ENCODE measurements at regions not wholly inside any gene's neighbourhood (a gene's known extent, or its start where the extent isn't known, plus 50 kb on each side); places are given as distances from the start of the nearest gene placed in this dataset.
"Not testable (repeated sequence)": the region's sequence is repeated elsewhere in the genome, so short reads cannot be mapped to it uniquely, and the experiment has no call there.

DNA sequence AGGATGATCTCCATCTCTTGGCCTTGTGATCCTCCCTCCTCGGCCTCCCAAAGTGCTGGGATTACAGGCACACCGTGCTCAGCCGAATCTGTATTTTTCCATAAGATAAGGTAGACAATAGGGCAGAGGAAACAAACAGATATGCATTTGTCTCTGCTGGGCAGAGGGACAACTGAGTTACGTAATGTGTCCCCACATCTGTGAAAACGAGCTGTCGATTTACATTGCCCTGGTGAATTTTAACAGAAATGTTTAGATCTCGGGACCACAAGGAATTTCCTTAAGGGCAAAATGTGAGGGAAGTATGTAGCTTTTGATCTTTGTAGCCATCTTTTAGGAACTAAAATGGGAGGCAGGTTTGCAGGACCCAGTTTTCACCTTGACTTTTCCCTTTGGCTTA, 189.7 kb downstream of the TRIML1 start:
- no peak overlapping the region for H3K27ac ChIP-seq (ENCODE audit: low read depth, low read length)
- no peak overlapping the region for H3K4me3 ChIP-seq (ENCODE audit: low read length)
- H3K36me3 ChIP-seq (ENCODE audit: insufficient read depth, low read length) = no peaks in the 10 kb centered on the region
- WGBS = 92% methylated on average over 7 of the region's 7 CpGs
- H3K27me3 ChIP-seq (ENCODE audit: insufficient read depth, low read length) = no peaks in the 10 kb centered on the region
- H3K4me1 ChIP-seq (ENCODE audit: insufficient read depth, low read length) = no peaks in the 10 kb centered on the region
- H3K9me3 ChIP-seq (ENCODE audit: insufficient read depth, low read depth, low read length) = peaks cover 9% of the 10 kb centered on the region
- H3K9ac ChIP-seq (ENCODE audit: low read depth, low read length) = no peak overlapping the region

DNA sequence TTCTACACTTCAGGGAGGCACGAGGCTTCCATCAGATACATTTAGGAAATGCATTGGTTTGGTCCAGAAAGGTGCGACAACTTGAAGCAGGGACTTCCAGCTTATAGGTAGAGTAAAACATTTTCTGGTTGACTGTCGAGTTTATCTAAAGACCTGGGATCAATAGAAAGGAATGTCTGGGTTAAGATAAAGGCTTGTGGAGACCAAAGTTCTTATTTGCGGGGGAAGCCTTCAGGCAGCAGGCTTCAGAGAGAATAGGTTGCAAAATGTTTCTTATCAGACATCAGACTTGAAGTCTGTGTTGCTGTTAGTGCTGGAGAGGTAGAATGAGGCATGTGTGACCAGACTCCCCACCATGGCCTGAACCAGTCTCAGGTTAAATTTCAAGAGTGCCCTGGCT, 190.3 kb downstream of the TRIML1 start:
- Histone ChIP-seq H3K4me1 (ENCODE audit: insufficient read depth, low read length) (no peaks in the 10 kb centered on the region), H3K9ac (ENCODE audit: low read depth, low read length) (no peak overlapping the region), H3K9me3 (ENCODE audit: insufficient read depth, low read depth, low read length) (peaks cover 9% of the 10 kb centered on the region), H3K27me3 (ENCODE audit: insufficient read depth, low read length) (no peaks in the 10 kb centered on the region), H3K27ac (ENCODE audit: low read depth, low read length) (no peak overlapping the region), H3K4me3 (ENCODE audit: low read length) (no peak overlapping the region), H3K36me3 (ENCODE audit: insufficient read depth, low read length) (no peaks in the 10 kb centered on the region)
- WGBS = 89% methylated on average over 4 of the region's 4 CpGs

DNA sequence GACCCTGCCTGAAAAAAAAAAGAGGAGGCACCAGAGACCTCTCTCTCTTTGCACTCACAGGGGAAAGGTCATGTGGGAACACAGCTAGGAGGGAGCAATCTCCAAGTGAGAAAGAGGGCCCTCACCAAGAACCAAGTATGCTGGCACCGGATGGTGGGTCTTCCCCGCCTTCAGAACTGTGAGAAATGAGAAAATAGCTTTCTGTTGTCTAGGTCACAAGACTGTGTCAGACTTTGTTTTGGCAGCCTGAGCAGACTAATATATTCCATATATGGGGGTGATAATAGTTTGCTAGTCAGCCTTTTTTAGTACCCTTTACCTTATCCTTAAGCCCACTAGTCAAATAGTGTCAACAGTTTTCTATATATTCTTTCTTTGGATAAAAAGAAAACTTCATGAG, 193.0 kb downstream of the TRIML1 start:
- Histone ChIP-seq H3K36me3 (ENCODE audit: insufficient read depth, low read length) (no peaks in the 10 kb centered on the region), H3K4me3 (ENCODE audit: low read length) (no peak overlapping the region), H3K9me3 (ENCODE audit: insufficient read depth, low read depth, low read length) (no peaks in the 10 kb centered on the region), H3K27me3 (ENCODE audit: insufficient read depth, low read length) (no peaks in the 10 kb centered on the region), H3K4me1 (ENCODE audit: insufficient read depth, low read length) (no peaks in the 10 kb centered on the region), H3K9ac (ENCODE audit: low read depth, low read length) (no peak overlapping the region), H3K27ac (ENCODE audit: low read depth, low read length) (no peak overlapping the region)
- 100% methylated on average over 2 of the region's 2 CpGs for WGBS

DNA sequence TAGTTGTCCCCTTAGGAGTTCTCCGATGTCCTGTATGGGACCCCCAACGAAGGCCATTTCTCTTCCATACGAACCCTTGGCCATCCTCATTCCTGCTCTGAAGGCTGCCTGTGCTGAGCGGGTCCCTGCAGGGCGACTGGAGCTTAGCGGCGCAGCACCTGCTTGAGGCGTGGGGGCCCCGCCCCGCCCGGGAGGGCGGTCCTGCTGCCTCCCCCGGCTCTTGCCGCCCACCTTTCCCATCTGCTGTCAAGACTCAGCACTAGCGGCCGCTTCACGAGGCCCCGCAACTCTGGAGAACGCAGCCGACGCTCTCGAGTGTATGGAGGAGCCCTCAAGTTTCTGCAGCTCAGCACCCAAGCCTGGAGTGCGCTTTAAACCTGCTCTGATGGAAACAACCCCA, 197.7 kb downstream of the TRIML1 start:
- Histone ChIP-seq H3K9ac (ENCODE audit: low read depth, low read length) (no peak overlapping the region), H3K9me3 (ENCODE audit: insufficient read depth, low read depth, low read length) (no peaks in the 10 kb centered on the region), H3K27ac (ENCODE audit: low read depth, low read length) (no peak overlapping the region), H3K27me3 (ENCODE audit: insufficient read depth, low read length) (no peaks in the 10 kb centered on the region), H3K4me1 (ENCODE audit: insufficient read depth, low read length) (no peaks in the 10 kb centered on the region), H3K36me3 (ENCODE audit: insufficient read depth, low read length) (no peaks in the 10 kb centered on the region), H3K4me3 (ENCODE audit: low read length) (no peak overlapping the region)
- 97% methylated on average over 23 of the region's 23 CpGs for WGBS

DNA sequence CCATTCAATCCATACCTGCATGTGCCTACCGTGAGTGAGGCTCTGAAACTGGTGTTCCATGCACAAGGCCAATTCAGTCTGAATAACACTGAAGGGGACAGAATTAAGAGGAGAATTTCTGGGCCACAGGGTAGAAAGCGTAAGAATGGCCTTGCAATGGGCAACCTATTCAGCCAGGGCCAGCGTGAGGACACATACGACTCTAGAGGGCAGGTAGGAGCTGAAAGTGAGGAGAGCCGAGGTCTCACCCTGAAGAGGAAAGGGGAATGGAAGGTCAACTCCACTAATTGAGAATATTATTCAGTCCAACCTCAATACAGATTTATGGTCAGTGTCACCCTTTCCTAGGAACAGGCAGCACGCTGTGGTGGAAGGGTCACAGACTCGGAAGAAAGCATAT, 202.2 kb downstream of the TRIML1 start:
- no peak overlapping the region for H3K27ac ChIP-seq (ENCODE audit: low read depth, low read length)
- H3K9ac ChIP-seq (ENCODE audit: low read depth, low read length) = no peak overlapping the region
- H3K4me1 ChIP-seq (ENCODE audit: insufficient read depth, low read length) = no peaks in the 10 kb centered on the region
- no peaks in the 10 kb centered on the region for H3K36me3 ChIP-seq (ENCODE audit: insufficient read depth, low read length)
- WGBS = 84% methylated on average over 7 of the region's 7 CpGs
- no peak overlapping the region for H3K4me3 ChIP-seq (ENCODE audit: low read length)
- no peaks in the 10 kb centered on the region for H3K9me3 ChIP-seq (ENCODE audit: insufficient read depth, low read depth, low read length)
- H3K27me3 ChIP-seq (ENCODE audit: insufficient read depth, low read length) = no peaks in the 10 kb centered on the region

DNA sequence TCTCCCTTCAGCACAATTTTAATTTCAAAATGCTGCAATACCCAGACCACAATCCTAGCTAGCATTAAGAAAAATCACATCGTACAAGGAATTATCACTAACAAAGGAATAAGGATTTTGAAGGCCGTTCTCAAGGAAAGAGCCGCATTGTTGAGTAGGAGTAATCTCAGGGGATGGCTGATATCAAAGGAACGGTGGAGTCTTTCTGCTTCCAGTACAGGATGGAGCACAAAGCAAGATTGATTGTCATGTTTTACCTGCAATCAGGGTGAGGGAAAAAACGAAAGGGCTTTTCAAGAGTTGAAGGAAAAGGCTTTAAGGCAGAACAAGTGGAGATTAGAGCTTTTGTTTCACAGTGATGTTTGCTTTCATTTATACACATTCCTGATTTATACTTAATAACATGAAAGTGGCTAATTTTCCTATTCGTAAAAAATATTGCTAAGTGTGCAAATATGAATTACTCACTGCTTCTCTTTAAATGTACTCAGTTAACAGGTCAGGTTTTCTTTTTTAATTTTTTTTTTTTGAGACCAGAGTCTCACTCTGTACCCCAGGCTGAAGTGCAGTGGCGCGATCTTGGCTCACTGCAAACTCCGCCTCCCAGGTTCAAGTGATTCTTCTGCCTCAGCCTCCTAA, 207.0 kb downstream of the TRIML1 start:
- Histone ChIP-seq H3K9ac (ENCODE audit: low read depth, low read length) (no peak overlapping the region), H3K36me3 (ENCODE audit: insufficient read depth, low read length) (no peaks in the 10 kb centered on the region), H3K27me3 (ENCODE audit: insufficient read depth, low read length) (no peaks in the 10 kb centered on the region), H3K4me1 (ENCODE audit: insufficient read depth, low read length) (no peaks in the 10 kb centered on the region), H3K9me3 (ENCODE audit: insufficient read depth, low read depth, low read length) (no peaks in the 10 kb centered on the region), H3K27ac (ENCODE audit: low read depth, low read length) (no peak overlapping the region), H3K4me3 (ENCODE audit: low read length) (no peak overlapping the region)
- 92% methylated on average over 8 of the region's 9 CpGs for WGBS

DNA sequence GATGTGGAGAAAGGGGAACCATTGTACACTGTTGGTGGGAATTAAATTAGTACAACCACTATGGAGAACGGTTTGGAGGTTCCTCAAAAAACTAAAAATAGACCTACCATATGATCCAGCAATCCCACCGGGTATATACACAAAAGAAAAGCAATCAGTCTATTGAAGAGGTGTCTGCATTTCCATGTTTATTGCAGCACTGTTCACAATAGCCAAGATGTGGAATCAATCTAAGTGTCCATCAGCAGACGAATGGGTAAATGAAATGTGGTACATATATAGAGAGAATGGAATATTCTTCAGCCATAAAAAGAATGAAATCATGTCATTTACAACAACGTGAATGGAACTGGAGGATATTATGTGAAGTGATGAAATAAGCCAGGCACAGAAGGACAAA, 208.1 kb downstream of the TRIML1 start:
- 86% methylated on average over 3 of the region's 4 CpGs for WGBS
- Histone ChIP-seq H3K4me1 (ENCODE audit: insufficient read depth, low read length) (no peaks in the 10 kb centered on the region), H3K27me3 (ENCODE audit: insufficient read depth, low read length) (no peaks in the 10 kb centered on the region), H3K27ac (ENCODE audit: low read depth, low read length) (no peak overlapping the region), H3K9me3 (ENCODE audit: insufficient read depth, low read depth, low read length) (no peaks in the 10 kb centered on the region), H3K4me3 (ENCODE audit: low read length) (no peak overlapping the region), H3K9ac (ENCODE audit: low read depth, low read length) (no peak overlapping the region), H3K36me3 (ENCODE audit: insufficient read depth, low read length) (no peaks in the 10 kb centered on the region)

DNA sequence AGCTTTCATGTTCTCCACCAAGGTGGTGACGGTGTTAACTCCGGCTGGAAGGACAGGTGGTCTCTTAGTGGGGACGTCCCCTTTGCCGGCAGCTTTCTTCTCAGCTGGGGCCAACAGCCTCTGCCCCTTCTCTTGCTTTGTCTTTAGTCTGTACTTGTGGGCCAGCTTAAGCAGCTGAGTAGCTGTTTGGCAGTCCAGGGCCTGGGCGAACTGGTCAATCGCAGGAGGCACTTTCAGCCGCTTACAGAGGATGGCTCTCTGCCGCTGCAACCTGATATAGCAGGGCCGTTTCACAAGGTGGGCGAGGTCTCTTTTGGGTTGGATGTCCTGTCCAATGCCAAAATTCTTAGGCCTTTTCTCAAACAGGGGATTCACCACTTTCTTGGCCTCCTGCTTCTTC, 210.3 kb downstream of the TRIML1 start:
- H3K36me3 ChIP-seq (ENCODE audit: insufficient read depth, low read length); H3K27ac ChIP-seq (ENCODE audit: low read depth, low read length); H3K9ac ChIP-seq (ENCODE audit: low read depth, low read length); H3K27me3 ChIP-seq (ENCODE audit: insufficient read depth, low read length); H3K9me3 ChIP-seq (ENCODE audit: insufficient read depth, low read depth, low read length); H3K4me1 ChIP-seq (ENCODE audit: insufficient read depth, low read length); H3K4me3 ChIP-seq (ENCODE audit: low read length): not testable (repeated sequence)
- 95% methylated on average over 10 of the region's 10 CpGs for whole genome bisulfite sequencing

DNA sequence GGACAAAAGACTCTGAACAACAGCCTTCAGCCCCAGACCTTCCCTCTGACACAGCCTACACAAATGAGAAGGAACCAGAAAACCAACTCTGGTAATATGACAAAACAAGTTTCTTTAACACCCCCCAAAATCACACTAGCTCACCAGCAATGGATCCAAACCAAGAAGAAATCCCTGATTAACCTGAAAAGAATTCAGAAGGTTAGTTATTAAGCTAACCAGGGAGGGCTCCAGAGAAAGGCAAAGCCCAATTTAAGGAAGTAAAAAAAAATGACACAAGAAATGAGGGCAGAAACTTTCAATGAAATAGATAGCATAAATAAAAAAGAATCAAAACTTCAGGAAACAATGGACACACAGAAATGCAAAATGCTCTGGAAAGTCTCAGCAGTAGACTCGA, 224.0 kb downstream of the TRIML1 start:
- Histone ChIP-seq H3K4me1 (ENCODE audit: insufficient read depth, low read length) (0 out of 2 replicates have a peak, but pooled peaks cover 6% of the 10 kb centered on the region), H3K27me3 (ENCODE audit: insufficient read depth, low read length) (no peaks in the 10 kb centered on the region), H3K36me3 (ENCODE audit: insufficient read depth, low read length) (no peaks in the 10 kb centered on the region), H3K9ac (ENCODE audit: low read depth, low read length) (no peak overlapping the region), H3K4me3 (ENCODE audit: low read length) (no peak overlapping the region), H3K9me3 (ENCODE audit: insufficient read depth, low read depth, low read length) (no peaks in the 10 kb centered on the region), H3K27ac (ENCODE audit: low read depth, low read length) (no peak overlapping the region)
- 83% methylated on average over 1 of the region's 1 CpG for WGBS

DNA sequence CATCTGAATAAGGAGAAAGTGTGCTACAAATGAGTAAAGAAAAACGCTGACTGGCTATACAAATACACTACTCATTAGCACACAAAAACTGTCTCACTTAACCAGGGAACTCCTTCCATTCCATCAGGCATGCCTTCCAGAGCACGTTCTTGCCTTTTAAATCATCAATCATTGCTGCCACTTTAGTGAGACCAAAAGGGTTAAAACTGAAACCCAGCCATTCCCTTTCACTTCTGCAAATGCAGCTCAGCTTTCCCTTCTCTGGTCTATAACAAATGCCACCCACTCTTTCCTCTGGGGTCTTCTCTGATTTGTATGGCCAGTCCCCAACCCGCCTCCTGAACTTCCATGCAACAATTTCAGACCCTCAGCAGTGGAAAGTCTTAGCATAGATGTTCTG, 231.5 kb downstream of the TRIML1 start:
- 84% methylated on average over 3 of the region's 3 CpGs for WGBS
- H3K36me3 ChIP-seq (ENCODE audit: insufficient read depth, low read length) = no peaks in the 10 kb centered on the region
- no peaks in the 10 kb centered on the region for H3K9me3 ChIP-seq (ENCODE audit: insufficient read depth, low read depth, low read length)
- no peak overlapping the region for H3K9ac ChIP-seq (ENCODE audit: low read depth, low read length)
- H3K4me1 ChIP-seq (ENCODE audit: insufficient read depth, low read length) = 0 out of 2 replicates have a peak, but pooled peaks cover 4% of the 10 kb centered on the region
- no peak overlapping the region for H3K4me3 ChIP-seq (ENCODE audit: low read length)
- H3K27me3 ChIP-seq (ENCODE audit: insufficient read depth, low read length) = no peaks in the 10 kb centered on the region
- H3K27ac ChIP-seq (ENCODE audit: low read depth, low read length) = no peak overlapping the region

DNA sequence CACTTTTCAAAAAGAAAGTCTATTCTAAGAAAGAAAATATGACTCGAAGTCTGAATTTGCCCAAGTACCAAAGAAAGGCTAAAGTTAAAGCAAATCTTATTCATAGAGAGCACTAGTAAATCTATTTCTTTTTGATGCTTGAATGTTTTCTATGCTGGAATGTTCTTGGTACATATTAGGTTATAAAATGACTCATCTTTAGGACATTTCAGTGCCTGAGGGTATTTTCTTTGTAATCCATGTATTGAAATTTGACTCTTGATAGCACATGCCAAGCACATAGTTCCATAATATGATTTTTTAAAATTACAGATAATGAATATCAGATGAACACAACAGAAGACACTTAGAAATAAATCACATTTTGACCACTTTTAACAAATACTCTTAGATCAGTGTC, 232.8 kb downstream of the TRIML1 start:
- WGBS = 86% methylated on average over 1 of the region's 1 CpG
- Histone ChIP-seq H3K4me3 (ENCODE audit: low read length) (no peak overlapping the region), H3K9ac (ENCODE audit: low read depth, low read length) (no peak overlapping the region), H3K9me3 (ENCODE audit: insufficient read depth, low read depth, low read length) (peaks cover 8% of the 10 kb centered on the region; the same call in 1 of the 2 replicates), H3K4me1 (ENCODE audit: insufficient read depth, low read length) (no peaks in the 10 kb centered on the region), H3K27ac (ENCODE audit: low read depth, low read length) (no peak overlapping the region), H3K36me3 (ENCODE audit: insufficient read depth, low read length) (no peaks in the 10 kb centered on the region), H3K27me3 (ENCODE audit: insufficient read depth, low read length) (no peaks in the 10 kb centered on the region)

DNA sequence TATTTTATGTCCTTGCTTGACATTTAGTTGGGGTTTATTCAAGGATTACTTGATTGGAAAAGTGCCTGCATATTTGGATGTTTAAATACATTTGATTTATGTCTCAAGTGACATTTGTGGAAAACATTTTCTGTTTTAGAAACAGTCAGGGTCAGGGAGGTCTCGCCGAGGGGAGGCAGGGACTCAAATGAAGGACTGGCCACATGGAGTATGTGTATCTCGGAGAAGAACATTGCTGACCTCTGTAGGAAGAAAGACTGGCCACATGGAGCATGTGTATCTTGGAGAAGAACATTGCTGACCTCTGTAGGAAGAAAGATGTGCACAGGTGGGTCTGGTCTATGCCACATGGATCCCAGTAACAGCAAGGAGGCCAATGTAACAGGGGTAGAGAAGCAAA, 233.6 kb downstream of the TRIML1 start:
- H3K4me3 ChIP-seq (ENCODE audit: low read length) = no peak overlapping the region
- H3K27ac ChIP-seq (ENCODE audit: low read depth, low read length) = no peak overlapping the region
- no peak overlapping the region for H3K9ac ChIP-seq (ENCODE audit: low read depth, low read length)
- WGBS = 85% methylated on average over 3 of the region's 3 CpGs
- H3K4me1 ChIP-seq (ENCODE audit: insufficient read depth, low read length) = no peaks in the 10 kb centered on the region
- peaks cover 8% of the 10 kb centered on the region; the same call in 1 of the 2 replicates for H3K9me3 ChIP-seq (ENCODE audit: insufficient read depth, low read depth, low read length)
- no peaks in the 10 kb centered on the region for H3K27me3 ChIP-seq (ENCODE audit: insufficient read depth, low read length)
- H3K36me3 ChIP-seq (ENCODE audit: insufficient read depth, low read length) = no peaks in the 10 kb centered on the region

Data from HUES64 (cell line).